ENCODE measurements at regions not wholly inside any gene's neighbourhood (a gene's known extent, or its start where the extent isn't known, plus 50 kb on each side); places are given as distances from the start of the nearest gene placed in this dataset.
A peak's percentile ranks its signal among the peaks of the same experiment; 100 is the strongest.

DNA sequence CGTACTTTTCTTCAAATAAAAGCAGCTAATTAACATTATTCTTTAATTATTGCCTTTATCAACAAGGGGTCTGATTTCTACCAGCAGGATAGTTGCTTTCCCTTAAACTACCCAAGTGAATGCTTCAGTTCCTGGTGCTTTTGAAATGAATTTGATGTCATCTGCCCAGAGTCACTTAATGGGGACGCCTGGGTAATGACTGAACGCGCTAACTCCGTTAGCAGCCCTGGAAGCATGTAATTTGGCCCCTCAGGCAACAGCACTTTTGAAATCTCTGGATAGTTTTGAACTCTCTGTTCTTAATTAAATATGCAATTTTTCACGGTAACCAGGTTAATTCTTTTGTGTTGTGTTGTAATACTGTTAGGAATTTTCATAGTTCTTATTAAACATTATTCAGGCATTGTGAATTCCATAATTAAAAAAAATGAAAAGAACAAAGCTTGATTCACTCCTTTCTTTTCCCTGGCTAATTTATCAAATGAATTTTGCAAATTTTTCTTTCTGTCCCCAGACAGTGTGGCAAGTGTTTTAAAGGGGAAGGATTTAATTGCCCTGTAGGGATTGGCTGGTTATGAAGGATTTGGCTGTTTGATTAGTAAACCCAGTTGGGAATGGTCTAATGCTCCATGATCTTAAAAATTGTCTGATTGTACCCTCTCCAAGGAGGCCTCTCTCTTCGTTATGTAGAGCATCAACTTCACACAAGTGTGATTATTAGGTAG lies 137.5 kb upstream of the MYL2 start:
- POLR2A ChIA-PET: interaction anchor here (0.7 to 3.7 kb wide), 3 partner anchors 11 to 23 kb away, joined by 3 to 18 read pairs (median 3); no protein-coding TSS in a partner anchor
- peaks cover 22 to 48% (median 35%) of the 10 kb centered on the region in 4 donors for H3K4me1 Mint-ChIP-seq
- peaks cover 0 to 15% (median 7%) of the 10 kb centered on the region in 9 donors for H3K9me3 Mint-ChIP-seq
- DNase-seq: no peak
- H3K4me3 Mint-ChIP-seq: peak overlapping the region in 7 of 10 donors; percentile 22 to 74 (median 71)
- peak overlapping the region; percentile 90 to 99 (median 96) for H3K27ac Mint-ChIP-seq
- H3K27me3 Mint-ChIP-seq: peaks cover 0 to 3% (median 0%) of the 10 kb centered on the region in 5 donors
- no peak for ATAC-seq
- peaks cover 0 to 3% (median 0%) of the 10 kb centered on the region in 3 donors for H3K36me3 Mint-ChIP-seq

- peak in 9 of 10 donors; percentile 18 to 86 (median 61) for DNase-seq
- H3K9me3 Mint-ChIP-seq: peaks cover 0 to 15% (median 7%) of the 10 kb centered on the region in 9 donors
- ATAC-seq: peak; percentile 87 to 88
- H3K27me3 Mint-ChIP-seq: peaks cover 0 to 2% (median 0%) of the 10 kb centered on the region in 5 donors
- H3K4me1 Mint-ChIP-seq: peaks cover 22 to 38% (median 35%) of the 10 kb centered on the region in 4 donors
- H3K4me3 Mint-ChIP-seq: peak overlapping the region; percentile 13 to 74 (median 66)
- peak overlapping the region; percentile 90 to 99 (median 96) for H3K27ac Mint-ChIP-seq
- POLR2A ChIA-PET: interaction anchor here (0.7 to 3.7 kb wide), 4 partner anchors 12 to 36 kb away, joined by 3 to 18 read pairs (median 5); no protein-coding TSS in a partner anchor
- peaks cover 0 to 3% (median 0%) of the 10 kb centered on the region in 3 donors for H3K36me3 Mint-ChIP-seq
Observed at GRCh38 chr12:111056618-111057521, 136.5 kb upstream of the MYL2 start.

- POLR2A ChIA-PET: interaction anchor here (0.8 to 3.7 kb wide), 2 partner anchors 8 to 13 kb away, joined by 3 to 18 read pairs; no protein-coding TSS in a partner anchor
- Mint-ChIP-seq H3K36me3 (peaks cover 0 to 3% (median 0%) of the 10 kb centered on the region in 3 donors), H3K4me1 (peaks cover 22 to 36% (median 35%) of the 10 kb centered on the region in 4 donors)
Observed at GRCh38 chr12:111055181-111055880, 135.0 kb upstream of the MYL2 start.

DNA sequence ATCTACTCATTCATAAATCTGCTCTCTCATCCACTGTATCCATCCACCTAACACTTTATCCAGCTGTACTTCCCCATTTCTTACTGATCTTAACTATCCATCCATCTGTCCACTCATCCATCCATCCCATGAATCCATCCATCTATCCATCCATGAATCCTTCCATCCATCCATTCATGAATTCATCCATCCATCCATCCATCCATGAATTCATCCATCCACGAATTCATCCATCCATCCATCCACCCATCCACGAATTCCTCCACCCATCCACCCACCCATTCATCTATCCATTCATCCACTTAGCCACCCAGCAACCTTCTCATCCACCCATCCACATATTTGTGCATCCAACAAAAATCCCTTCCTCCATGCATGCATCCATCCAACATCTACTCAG lies 128.6 kb upstream of the MYL2 start:
- Mint-ChIP-seq H3K36me3 (no peaks in the 10 kb centered on the region), H3K4me1 (peaks cover 0 to 2% (median 0%) of the 10 kb centered on the region in 4 donors), H3K4me3 (no peak overlapping the region), H3K27ac (peak overlapping the region in 1 of 10 donors; percentile 29), H3K9me3 (no peaks in the 10 kb centered on the region), H3K27me3 (peaks cover 0 to 6% (median 0%) of the 10 kb centered on the region in 5 donors)
- DNase-seq (no peak), ATAC-seq (no peak)
- POLR2A ChIA-PET: no interaction called here

More at GRCh38 chr12:111055181-111055880, 135.0 kb upstream of the MYL2 start:
- ATAC-seq (no peak), DNase-seq (no peak)
- H3K4me3 Mint-ChIP-seq: peak overlapping the region in 1 of 10 donors; percentile 58
- H3K27ac Mint-ChIP-seq: peak overlapping the region; percentile 71 to 99 (median 94)
- H3K27me3 Mint-ChIP-seq: peaks cover 0 to 2% (median 0%) of the 10 kb centered on the region in 5 donors
- H3K9me3 Mint-ChIP-seq: peaks cover 0 to 15% (median 7%) of the 10 kb centered on the region in 9 donors

- H3K9me3 Mint-ChIP-seq: no peaks in the 10 kb centered on the region
- H3K4me3 Mint-ChIP-seq: no peak overlapping the region
- ATAC-seq: no peak
- POLR2A ChIA-PET: interaction anchor here (0.5 to 1.4 kb wide), 3 partner anchors 9 to 487 kb away, joined by 3 to 4 read pairs (median 3); no protein-coding TSS in a partner anchor
- no peaks in the 10 kb centered on the region for H3K36me3 Mint-ChIP-seq
- DNase-seq: no peak
- H3K4me1 Mint-ChIP-seq: no peaks in the 10 kb centered on the region
- peaks cover 0 to 4% (median 0%) of the 10 kb centered on the region in 5 donors for H3K27me3 Mint-ChIP-seq
- no peak overlapping the region for H3K27ac Mint-ChIP-seq
Observed at GRCh38 chr12:111046896-111047295, 126.5 kb upstream of the MYL2 start.

DNA sequence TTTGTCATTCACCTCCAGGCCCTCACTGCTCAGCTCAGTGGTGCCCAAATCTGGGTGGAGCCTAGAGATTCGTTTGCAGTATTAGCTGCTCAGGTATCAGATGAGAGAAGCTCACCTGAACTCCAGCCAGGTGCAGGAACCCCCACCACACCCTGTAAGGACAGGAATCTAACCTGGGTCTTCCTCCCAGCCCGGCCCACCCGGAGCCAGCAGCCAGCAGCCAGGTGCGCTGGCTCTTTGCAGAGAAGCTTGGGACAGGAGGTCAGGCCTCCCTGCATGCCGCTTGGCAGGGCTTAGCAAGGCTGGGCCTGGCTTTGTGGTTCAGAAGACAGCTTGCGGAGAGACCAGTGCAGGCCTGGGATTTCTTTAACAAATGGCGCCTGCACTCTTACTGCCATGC lies 125.6 kb upstream of the MYL2 start:
- Mint-ChIP-seq H3K9me3 (no peaks in the 10 kb centered on the region), H3K4me3 (no peak overlapping the region), H3K4me1 (no peaks in the 10 kb centered on the region), H3K27ac (no peak overlapping the region), H3K27me3 (peaks cover 0 to 4% (median 0%) of the 10 kb centered on the region in 5 donors), H3K36me3 (no peaks in the 10 kb centered on the region)
- DNase-seq (no peak), ATAC-seq (no peak)
- POLR2A ChIA-PET: no interaction called here

- Mint-ChIP-seq H3K27me3 (peaks cover 7 to 28% (median 17%) of the 10 kb centered on the region in 5 donors), H3K27ac (no peak overlapping the region), H3K4me1 (peaks cover 5 to 10% (median 6%) of the 10 kb centered on the region in 4 donors), H3K4me3 (no peak overlapping the region), H3K36me3 (no peaks in the 10 kb centered on the region), H3K9me3 (no peaks in the 10 kb centered on the region)
- POLR2A ChIA-PET: no interaction called here
- DNase-seq: no peak
- no peak for ATAC-seq
Observed at GRCh38 chr12:111041091-111041490, 120.7 kb upstream of the MYL2 start.

- Mint-ChIP-seq H3K9me3 (no peaks in the 10 kb centered on the region), H3K27ac (no peak overlapping the region), H3K27me3 (peaks cover 11 to 32% (median 21%) of the 10 kb centered on the region in 5 donors), H3K4me3 (no peak overlapping the region), H3K4me1 (peaks cover 9 to 14% (median 10%) of the 10 kb centered on the region in 4 donors), H3K36me3 (no peaks in the 10 kb centered on the region)
- ATAC-seq (no peak), DNase-seq (no peak)
- POLR2A ChIA-PET: no interaction called here
Observed at GRCh38 chr12:111040690-111041089, 120.3 kb upstream of the MYL2 start.

- no peaks in the 10 kb centered on the region for H3K9me3 Mint-ChIP-seq
- H3K4me3 Mint-ChIP-seq: no peak overlapping the region
- no peak overlapping the region for H3K27ac Mint-ChIP-seq
- H3K36me3 Mint-ChIP-seq: peaks cover 0 to 3% (median 0%) of the 10 kb centered on the region in 3 donors
- ATAC-seq (no peak), DNase-seq (no peak)
- H3K27me3 Mint-ChIP-seq: peaks cover 13 to 44% (median 30%) of the 10 kb centered on the region in 5 donors
- peaks cover 14 to 24% (median 18%) of the 10 kb centered on the region in 4 donors for H3K4me1 Mint-ChIP-seq
- POLR2A ChIA-PET: interaction anchor here (1.3 kb wide), 1 partner anchor 9 kb away, joined by 3 read pairs; no protein-coding TSS in a partner anchor
Observed at GRCh38 chr12:111038941-111039340, 118.6 kb upstream of the MYL2 start.

- POLR2A ChIA-PET: interaction anchor here (1.3 kb wide), 1 partner anchor 9 kb away, joined by 3 read pairs; no protein-coding TSS in a partner anchor
- Mint-ChIP-seq H3K9me3 (no peaks in the 10 kb centered on the region), H3K27me3 (peaks cover 13 to 46% (median 34%) of the 10 kb centered on the region in 5 donors), H3K4me3 (peak overlapping the region in 1 of 10 donors; percentile 14), H3K4me1 (peaks cover 14 to 24% (median 18%) of the 10 kb centered on the region in 4 donors), H3K36me3 (peaks cover 0 to 3% (median 0%) of the 10 kb centered on the region in 3 donors), H3K27ac (no peak overlapping the region)
- ATAC-seq (no peak), DNase-seq (no peak)
Observed at GRCh38 chr12:111038077-111038476, 117.7 kb upstream of the MYL2 start.

DNA sequence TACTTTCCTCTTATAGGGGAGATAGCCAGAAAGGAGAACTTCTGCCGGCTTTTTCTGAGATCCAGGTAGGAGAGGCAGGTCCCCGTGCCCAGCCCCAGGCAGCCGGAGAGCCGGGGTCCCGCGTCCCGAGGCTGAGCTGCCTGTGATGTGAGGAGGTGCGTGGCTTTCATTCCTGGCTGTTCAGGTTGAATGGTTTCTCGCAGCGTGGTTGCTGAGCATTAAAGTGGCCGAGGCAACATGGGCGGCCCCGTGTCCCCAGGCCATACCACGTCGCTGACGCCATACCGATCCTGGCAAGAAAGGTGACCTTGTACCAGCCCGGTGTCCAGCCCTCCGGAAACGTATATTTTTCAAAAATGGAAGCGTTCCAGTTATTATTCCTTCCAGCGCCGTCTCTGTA lies 116.7 kb upstream of the MYL2 start:
- Mint-ChIP-seq H3K9me3 (no peaks in the 10 kb centered on the region), H3K27ac (no peak overlapping the region), H3K4me1 (peaks cover 18 to 31% (median 22%) of the 10 kb centered on the region in 4 donors), H3K4me3 (peak overlapping the region in 9 of 10 donors; percentile 3 to 90 (median 53)), H3K36me3 (peaks cover 0 to 7% (median 0%) of the 10 kb centered on the region in 3 donors), H3K27me3 (peaks cover 20 to 56% (median 42%) of the 10 kb centered on the region in 5 donors)
- POLR2A ChIA-PET: no interaction called here
- no peak for ATAC-seq
- DNase-seq: no peak

Measured in naive thymus-derived CD8-positive, alpha-beta T cell (primary cell).